Ovary (tissue), 7 donors: ENCODE measurements at regions not wholly inside any gene's neighbourhood (a gene's known extent, or its start where the extent isn't known, plus 50 kb on each side); places are given as distances from the start of the nearest gene placed in this dataset.

Source experiments
- DNase-seq, 5 donors: peaks; one replicate each; pipeline ENCODE4 v3.0.0-alpha.2; 2019 to 2020
- H3K27ac ChIP-seq, 2 donors: fragments of 200-600 bp; one replicate each; pipeline versions ENCODE4 v1.5.1 to v1.8.0; 2019 to 2022
- H3K27me3 ChIP-seq: fragments of 200-600 bp; one replicate; pipeline ENCODE4 v1.8.0; 2022
- H3K36me3 ChIP-seq: fragments of 200-600 bp; sonication (generic); one replicate; pipeline ENCODE4 v1.5.1; 2019
- H3K4me1 ChIP-seq: one replicate; pipeline ENCODE4 v1.8.1; 2013; ENCODE audit warnings: mild to moderate bottlenecking, moderate library complexity; ENCODE audit not compliant: insufficient read depth
- H3K4me3 ChIP-seq: fragments of 200-600 bp; sonication (generic); one replicate; pipeline ENCODE4 v1.5.1; 2017
- H3K9me3 ChIP-seq, 2 donors: fragments of 200-600 bp in 1 of 2; sonication (generic) in 1 of 2; one replicate each; pipeline versions ENCODE4 v1.5.1 to v1.8.1; 2013 to 2019; ENCODE audit warnings: mild to moderate bottlenecking in 1 of 2, moderate library complexity in 1 of 2
- CTCF ChIP-seq, 3 donors: fragments of 450-650 bp in 2 of 3; fragments of 200-600 bp in 1 of 3; IDR thresholded peaks; one replicate each; pipeline versions ENCODE4 v1.5.1 to v1.8.0; 2016 to 2022; ENCODE audit warnings: antibody characterized with exemption in 3 of 3, mild to moderate bottlenecking in 1 of 3
- EP300 ChIP-seq: sonication (generic); formaldehyde crosslinking; IDR thresholded peaks from one replicate; pipeline ENCODE4 v1.6.1; 2017; ENCODE audit warnings: antibody characterized with exemption
- POLR2A ChIP-seq: fragments of 450-650 bp; IDR thresholded peaks from one replicate; pipeline ENCODE4 v1.6.1; 2017; ENCODE audit warnings: antibody characterized with exemption, mild to moderate bottlenecking, moderate library complexity
- WGBS, 3 donors: extraction: QIAGEN DNeasy Blood & Tissue Kit in 1 of 3; methylation state at CpG; one replicate each; pipeline versions ENCODE4 v1.1.5 to v1.1.7; 2013 to 2017; 5-methylcytosine and 5-hydroxymethylcytosine counted together
- intact Hi-C, 4 donors: fragments of 100-400 bp; cut with DNase I; formaldehyde crosslinking; loops; one replicate each; pipeline versions ENCODE4 v1.11.0 to v1.15.1; 2022 to 2023
- donor health status: DM: no; HTN: no; CAD: no; lungs with moderate emphysema.
- donor health status: DM: no; HTN: no; CAD: no.
- donor health status: Bipolar disorder and iron deficiency.
- donor health status: DM: no; HTN: no; CAD: no.
- donor health status: DM: yes; HTN: yes; CAD: no.

- intact Hi-C loops: no loop called here
- TF ChIP-seq CTCF (IDR thresholded peaks at IDR 0.05) (no peak), EP300 (no peak), POLR2A (no peak)
- Histone ChIP-seq H3K27me3 (no peaks in the 10 kb centered on the region), H3K4me3 (no peak overlapping the region), H3K36me3 (no peaks in the 10 kb centered on the region), H3K27ac (no peak overlapping the region), H3K4me1 (no peaks in the 10 kb centered on the region), H3K9me3 (no peaks in the 10 kb centered on the region)
- 90 to 96% (median 93%) methylated on average over 1 of the region's 1 CpG for WGBS, 3 donors
- no peak for DNase-seq
These were observed 281.6 kb upstream of the RGS18 start for GRCh38 chr1:191876631-191877030.

- no peaks in the 10 kb centered on the region for H3K36me3 ChIP-seq
- no peak for TF ChIP-seq CTCF (IDR thresholded peaks at IDR 0.05)
- no peak for TF ChIP-seq POLR2A
- TF ChIP-seq EP300: no peak
- DNase-seq: no peak
- no peaks in the 10 kb centered on the region for H3K27me3 ChIP-seq
- no peak overlapping the region for H3K27ac ChIP-seq
- WGBS, 3 donors: 58 to 59% (median 59%) methylated on average over 1 of the region's 1 CpG
- no peaks in the 10 kb centered on the region for H3K9me3 ChIP-seq
- no peaks in the 10 kb centered on the region for H3K4me1 ChIP-seq
- H3K4me3 ChIP-seq: no peak overlapping the region
- intact Hi-C loops: no loop called here
These were observed 275.4 kb upstream of the RGS18 start for GRCh38 chr1:191882870-191883269.

- no peak for DNase-seq
- Histone ChIP-seq H3K27me3 (no peaks in the 10 kb centered on the region), H3K36me3 (no peaks in the 10 kb centered on the region)
These were observed 271.3 kb upstream of the RGS18 start for GRCh38 chr1:191886977-191887376.

GRCh38 chr1:191888996-191889622 is 269.2 kb upstream of the RGS18 start:
- TF ChIP-seq EP300 (no peak), CTCF (IDR thresholded peaks at IDR 0.05) (no peak), POLR2A (no peak)
- peak in 4 of 5 donors; percentile 17 to 32 (median 24) for DNase-seq
- intact Hi-C loops: no loop called here
- Histone ChIP-seq H3K36me3 (no peaks in the 10 kb centered on the region), H3K27ac (peak overlapping the region in 1 of 2 donors; percentile 20), H3K27me3 (no peaks in the 10 kb centered on the region), H3K4me3 (no peak overlapping the region), H3K4me1 (no peaks in the 10 kb centered on the region), H3K9me3 (no peaks in the 10 kb centered on the region)
- WGBS, 3 donors: 2 to 8% (median 4%) methylated on average over 4 of the region's 4 CpGs

More at GRCh38 chr1:191886977-191887376, 271.3 kb upstream of the RGS18 start:
- Histone ChIP-seq H3K27ac (no peak overlapping the region), H3K9me3 (no peaks in the 10 kb centered on the region), H3K4me3 (no peak overlapping the region), H3K4me1 (no peaks in the 10 kb centered on the region)
- intact Hi-C loops: no loop called here
- TF ChIP-seq EP300 (no peak), POLR2A (no peak), CTCF (IDR thresholded peaks at IDR 0.05) (no peak)
